ENCODE measurements at regions not wholly inside any gene's neighbourhood (a gene's known extent, or its start where the extent isn't known, plus 50 kb on each side); places are given as distances from the start of the nearest gene placed in this dataset.

DNA sequence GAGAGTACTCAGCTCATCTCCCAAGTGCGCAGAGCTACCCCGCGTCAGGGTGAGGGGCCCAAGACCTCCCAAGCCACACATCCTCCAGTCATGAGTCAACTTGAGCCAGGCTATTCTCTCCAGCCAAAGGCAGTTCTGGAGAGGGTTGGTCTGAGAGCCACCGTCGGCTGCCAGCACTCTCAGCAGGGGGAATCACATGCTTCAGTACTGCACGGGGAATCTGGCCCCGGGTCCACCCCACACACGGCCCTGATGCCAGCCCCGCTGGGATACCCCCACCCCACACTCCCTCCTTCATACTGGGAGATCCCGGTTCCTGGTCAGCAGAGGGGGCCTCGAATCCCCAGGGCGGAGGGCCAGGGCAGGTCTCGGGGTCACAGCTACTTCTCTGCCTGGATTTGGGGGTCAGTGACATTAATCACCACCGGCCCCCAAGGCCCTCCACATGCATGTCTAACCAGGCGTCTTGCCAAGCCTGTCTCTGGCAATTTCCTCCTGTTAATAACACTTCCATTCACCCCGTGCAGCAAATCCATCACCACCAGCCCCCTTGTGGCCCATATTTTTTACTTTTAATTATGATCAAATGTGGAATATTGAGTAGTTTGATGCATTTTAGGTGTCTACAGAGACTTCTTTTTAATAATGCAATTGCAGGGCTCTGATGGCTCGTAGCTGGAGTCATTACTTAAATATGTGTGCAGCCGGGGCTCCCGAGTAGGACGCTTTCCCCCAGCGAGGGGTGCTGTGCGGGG is 102.9 kb upstream of the PPP1R26 start (continued):
- TF ChIP-seq, protein P1, sequence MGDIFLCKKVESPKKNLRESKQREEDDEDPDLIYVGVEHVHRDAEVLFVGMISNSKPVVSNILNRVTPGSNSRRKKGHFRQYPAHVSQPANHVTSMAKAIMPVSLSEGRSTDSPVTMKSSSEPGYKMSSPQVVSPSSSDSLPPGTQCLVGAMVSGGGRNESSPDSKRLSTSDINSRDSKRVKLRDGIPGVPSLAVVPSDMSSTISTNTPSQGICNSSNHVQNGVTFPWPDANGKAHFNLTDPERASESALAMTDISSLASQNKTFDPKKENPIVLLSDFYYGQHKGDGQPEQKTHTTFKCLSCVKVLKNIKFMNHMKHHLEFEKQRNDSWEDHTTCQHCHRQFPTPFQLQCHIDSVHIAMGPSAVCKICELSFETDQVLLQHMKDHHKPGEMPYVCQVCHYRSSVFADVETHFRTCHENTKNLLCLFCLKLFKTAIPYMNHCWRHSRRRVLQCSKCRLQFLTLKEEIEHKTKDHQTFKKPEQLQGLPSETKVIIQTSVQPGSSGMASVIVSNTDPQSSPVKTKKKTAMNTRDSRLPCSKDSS (IDR thresholded peaks at IDR 0.05; ENCODE audit: low read depth, partially characterized antibody): no peak
- TF ChIP-seq ZNF263 (CRISPR knock-in tag; IDR thresholded peaks at IDR 0.05; ENCODE audit: borderline replicate concordance): no peak

DNA sequence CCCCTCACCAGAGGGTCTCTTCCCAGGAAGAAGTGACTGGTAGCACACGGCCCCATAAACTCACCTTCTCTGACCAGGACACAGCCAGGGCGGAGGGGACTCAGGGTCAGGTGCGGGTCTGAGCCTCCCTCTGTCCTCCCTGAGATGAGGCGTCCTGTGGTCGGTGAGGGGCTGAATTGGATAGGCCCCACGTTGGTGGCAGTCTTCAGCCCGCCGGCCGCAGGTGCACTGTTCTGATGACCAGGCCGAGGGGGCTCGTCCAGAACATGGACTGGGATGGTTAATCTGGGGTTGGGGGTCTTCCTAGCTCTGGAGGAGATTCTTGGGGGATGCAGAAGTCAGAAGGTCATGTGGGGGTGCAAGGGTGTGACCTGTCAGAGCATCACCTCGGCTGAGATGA is 102.2 kb upstream of the PPP1R26 start:
- no TSS peak for BruUV-seq (replicated peaks)
- TF ChIP-seq YY1 (IDR thresholded peaks at IDR 0.05; ENCODE audit: borderline replicate concordance in 1 of 3, control insufficient read depth in 1 of 3, extremely low read depth in 1 of 3, insufficient read depth in 3 of 3, insufficient read length in 1 of 3, insufficient replicate concordance in 2 of 3, low read depth in 1 of 3, low read length in 2 of 3) (no peak), EGR1 (conservative IDR thresholded peaks at IDR 0.05) (no peak), KLF10 (CRISPR knock-in tag; IDR thresholded peaks at IDR 0.05) (no peak), ZFX (CRISPR knock-in tag; IDR thresholded peaks at IDR 0.05) (no peak), TSC22D4 (tag; IDR thresholded peaks at IDR 0.05) (no peak), RBM17 (IDR thresholded peaks at IDR 0.05; ENCODE audit: borderline replicate concordance, low read depth, low read length) (no peak), MTA2 (IDR thresholded peaks at IDR 0.05; ENCODE audit: low read depth) (no peak), ZNF431 (CRISPR knock-in tag; IDR thresholded peaks at IDR 0.05) (no peak), ZNF830 (CRISPR knock-in tag; IDR thresholded peaks at IDR 0.05) (no peak), ZNF24 (IDR thresholded peaks at IDR 0.05) (no peak), PHF8 (IDR thresholded peaks at IDR 0.05; ENCODE audit: borderline replicate concordance, low read length) (no peak)
- Histone ChIP-seq H2AFZ (ENCODE audit: low read depth, low read length) (no peak overlapping the region), H3K27ac (ENCODE audit: extremely low read depth, low read depth, low read length) (no peak overlapping the region), H4K20me1 (replicated peaks; ENCODE audit: control insufficient read depth, insufficient read depth, low read length) (0 out of 2 replicates have a peak, but pooled peaks cover 9% of the 10 kb centered on the region), H3K4me2 (ENCODE audit: insufficient read depth, low read length) (no peak overlapping the region), H3K9me1 (ENCODE audit: control insufficient read depth, insufficient read depth, low read length) (no peaks in the 10 kb centered on the region), H3K27me3 (ENCODE audit: control insufficient read depth in 2 of 2, insufficient read depth in 2 of 2, low read length in 2 of 2) (peaks cover 4 to 79% of the 10 kb centered on the region in 2 experiments; a peak in 3 of 5 replicates), H3K4me1 (replicated peaks in 1 of 2; ENCODE audit: control insufficient read depth in 2 of 2, insufficient read depth in 2 of 2, low read length in 2 of 2) (peaks cover 0 to 4% of the 10 kb centered on the region in 2 experiments; a peak in 2 of 5 replicates), H3K36me3 (ENCODE audit: control insufficient read depth, insufficient read depth, low read length) (no peaks in the 10 kb centered on the region), H3K4me3 (no peak overlapping the region), H3K9ac (ENCODE audit: insufficient read depth in 1 of 2, low read depth in 2 of 2, low read length in 2 of 2) (no peak overlapping the region), H3K9me3 (replicated peaks; ENCODE audit: control insufficient read depth, insufficient read depth, low read depth, low read length) (no peaks in the 10 kb centered on the region; the same call in 1 of the 2 replicates), H3K79me2 (ENCODE audit: control insufficient read depth, insufficient read depth, low read length) (no peaks in the 10 kb centered on the region)
- POLR2A ChIA-PET: no interaction called here
- in situ Hi-C loops (cut with MboI) (no loop called here), intact Hi-C loops (cut with micrococcal nuclease) (no loop called here)
- FAIRE-seq (no peak), ATAC-seq (no peak), DNase-seq (ENCODE audit: extremely low read depth in 1 of 4, low spot score in 3 of 4) (no peak)
- CTCF ChIA-PET (ENCODE audit: low intra/inter-chr PET ratio): no interaction called here
- WGBS (ENCODE audit: insufficient coverage, low coverage, missing lambda C conversion rate): 3% methylated on average over 10 of the region's 12 CpGs

Data from K562 (cell line).